Aorta (tissue), 5 donors: ENCODE measurements at regions not wholly inside any gene's neighbourhood (a gene's known extent, or its start where the extent isn't known, plus 50 kb on each side); places are given as distances from the start of the nearest gene placed in this dataset.
"Not testable (repeated sequence)": the region's sequence is repeated elsewhere in the genome, so short reads cannot be mapped to it uniquely, and the experiment has no call there.

Source experiments
- ATAC-seq: fragments of 200-7000 bp; cut with Tn5 transposase; one replicate; pipeline ENCODE4 v1.9.1; 2022; ENCODE audit warnings: moderate library complexity; ENCODE audit not compliant: low FRiP score
- DNase-seq, 2 donors: peaks; one replicate each; pipeline ENCODE4 v3.0.0-alpha.2; 2020
- H3K27ac ChIP-seq, 2 donors: one replicate each; pipeline ENCODE4 v1.5.1; 2013; ENCODE audit warnings: low read length in 2 of 2, mild to moderate bottlenecking in 2 of 2, moderate library complexity in 2 of 2, control low read depth in 1 of 2, inconsistent platforms in 1 of 2, low read depth in 1 of 2
- H3K27me3 ChIP-seq, 2 donors: one replicate each; pipeline ENCODE4 v1.6.1; 2013; ENCODE audit warnings: control low read depth in 1 of 2, low read length in 1 of 2, mild to moderate bottlenecking in 1 of 2, moderate library complexity in 1 of 2; ENCODE audit not compliant: insufficient read depth in 2 of 2, control insufficient read depth in 1 of 2
- H3K36me3 ChIP-seq, 2 donors: one replicate each; pipeline ENCODE4 v1.6.1; 2013; ENCODE audit warnings: control low read depth in 1 of 2, low read length in 1 of 2, mild to moderate bottlenecking in 1 of 2; ENCODE audit not compliant: insufficient read depth in 2 of 2, control insufficient read depth in 1 of 2
- H3K4me1 ChIP-seq, 2 donors: one replicate each; pipeline ENCODE4 v1.6.1; 2013; ENCODE audit warnings: low read length in 2 of 2, control low read depth in 1 of 2, mild to moderate bottlenecking in 1 of 2, moderate library complexity in 1 of 2; ENCODE audit not compliant: insufficient read depth in 2 of 2, control insufficient read depth in 1 of 2
- H3K4me3 ChIP-seq, 2 donors: one replicate each; pipeline ENCODE4 v1.5.1; 2013; ENCODE audit warnings: low read length in 2 of 2, control low read depth in 1 of 2, mild to moderate bottlenecking in 1 of 2
- H3K9me3 ChIP-seq: one replicate; pipeline ENCODE4 v1.6.1; 2013; ENCODE audit warnings: mild to moderate bottlenecking, low read length; ENCODE audit not compliant: control insufficient read depth
- WGBS, 2 donors: extraction: QIAGEN DNeasy Blood & Tissue Kit; methylation state at CpG; one replicate each; pipeline ENCODE4 v1.1.7; 2013; 5-methylcytosine and 5-hydroxymethylcytosine counted together
- intact Hi-C, 2 donors: fragments of 100-400 bp; cut with DNase I; formaldehyde crosslinking; loops; one replicate each; pipeline versions ENCODE4 v1.14.2 to v1.15.0; 2022
- donor health status: healthy with polysubstance abuse.
- donor health status: Bipolar disorder and iron deficiency.
- donor health status: DM: no; HTN: no; CAD: no.
- donor health status: DM: no; HTN: no; CAD: no.
- donor health status: DM: yes; HTN: yes; CAD: no.

DNA sequence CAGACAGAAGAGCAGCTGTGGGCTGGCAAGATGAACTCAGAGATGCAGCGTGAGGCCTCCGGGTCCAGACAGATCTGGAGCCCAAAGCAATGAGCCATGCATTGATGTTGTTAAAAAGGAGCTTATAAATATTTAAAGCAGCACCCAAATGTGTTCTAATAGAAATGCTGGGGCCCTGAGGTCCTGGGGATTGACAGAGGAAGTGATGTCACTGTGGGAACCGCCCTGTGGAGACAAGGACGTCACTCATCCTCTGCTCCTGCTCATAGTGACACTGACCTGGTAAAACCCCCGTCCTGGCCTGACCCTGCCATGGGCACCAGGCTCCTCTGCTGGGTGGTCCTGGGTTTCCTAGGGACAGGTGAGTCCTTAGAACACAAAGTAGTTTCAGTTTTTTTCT is 197.0 kb upstream of the PRSS58 start:
- Histone ChIP-seq H3K4me3 (no peak overlapping the region), H3K9me3 (no peaks in the 10 kb centered on the region), H3K4me1 (no peaks in the 10 kb centered on the region), H3K27ac (no peak overlapping the region), H3K27me3 (no peaks in the 10 kb centered on the region), H3K36me3 (no peaks in the 10 kb centered on the region)
- 75 to 80% methylated on average over 5 of the region's 5 CpGs for WGBS, 2 donors
- DNase-seq: no peak
- no peak for ATAC-seq
- intact Hi-C loops: no loop called here

DNA sequence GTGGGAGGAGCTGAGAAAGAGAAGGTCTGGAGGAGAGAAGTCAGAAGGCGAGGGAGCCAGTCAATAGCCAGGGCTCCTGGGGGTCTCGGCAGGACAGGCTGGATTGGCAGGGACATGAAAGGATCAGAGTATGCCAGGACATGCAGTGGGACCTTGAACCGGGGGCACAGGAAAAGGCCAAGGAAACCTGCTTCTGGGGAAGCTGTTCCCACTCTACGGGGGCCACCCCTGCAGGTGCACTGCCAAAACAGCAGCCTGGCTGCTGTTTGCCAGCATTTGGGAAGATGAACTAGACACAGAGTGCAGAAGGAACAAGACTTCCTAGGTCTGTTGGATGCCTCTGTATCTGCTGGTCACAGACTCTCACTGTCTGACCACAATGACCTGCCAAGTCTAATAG is 194.9 kb upstream of the PRSS58 start:
- intact Hi-C loops: no loop called here
- Histone ChIP-seq H3K36me3 (no peaks in the 10 kb centered on the region), H3K27me3 (no peaks in the 10 kb centered on the region), H3K9me3 (no peaks in the 10 kb centered on the region), H3K4me1 (no peaks in the 10 kb centered on the region), H3K27ac (no peak overlapping the region), H3K4me3 (no peak overlapping the region)
- DNase-seq: no peak
- 75 to 81% methylated on average over 4 of the region's 4 CpGs for WGBS, 2 donors
- ATAC-seq: no peak

DNA sequence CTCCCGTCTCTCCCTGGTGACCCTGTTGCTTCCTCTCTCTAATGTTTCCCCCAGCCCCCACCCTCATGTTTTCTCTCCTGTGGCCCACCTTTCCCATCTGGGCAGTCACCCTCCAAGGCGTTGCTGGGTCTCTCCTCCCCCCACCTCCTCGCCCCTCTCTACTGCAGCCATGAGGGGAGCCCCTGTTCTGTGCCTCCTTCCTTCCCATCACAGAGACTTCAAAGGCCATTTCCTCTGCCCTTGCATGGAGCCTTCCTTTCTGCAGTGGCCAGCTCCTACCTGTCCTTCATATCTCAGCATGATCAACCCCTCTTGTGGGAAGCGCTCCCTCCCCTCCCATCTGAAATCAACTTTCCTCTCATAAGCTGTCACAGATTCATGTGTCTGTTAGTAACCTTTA is 194.0 kb upstream of the PRSS58 start:
- Histone ChIP-seq H3K36me3 (no peaks in the 10 kb centered on the region), H3K27me3 (no peaks in the 10 kb centered on the region), H3K27ac (no peak overlapping the region), H3K4me3 (no peak overlapping the region), H3K4me1 (no peaks in the 10 kb centered on the region), H3K9me3 (no peaks in the 10 kb centered on the region)
- DNase-seq (no peak), ATAC-seq (no peak)
- intact Hi-C loops: no loop called here
- 69 to 75% methylated on average over 4 of the region's 4 CpGs for WGBS, 2 donors

DNA sequence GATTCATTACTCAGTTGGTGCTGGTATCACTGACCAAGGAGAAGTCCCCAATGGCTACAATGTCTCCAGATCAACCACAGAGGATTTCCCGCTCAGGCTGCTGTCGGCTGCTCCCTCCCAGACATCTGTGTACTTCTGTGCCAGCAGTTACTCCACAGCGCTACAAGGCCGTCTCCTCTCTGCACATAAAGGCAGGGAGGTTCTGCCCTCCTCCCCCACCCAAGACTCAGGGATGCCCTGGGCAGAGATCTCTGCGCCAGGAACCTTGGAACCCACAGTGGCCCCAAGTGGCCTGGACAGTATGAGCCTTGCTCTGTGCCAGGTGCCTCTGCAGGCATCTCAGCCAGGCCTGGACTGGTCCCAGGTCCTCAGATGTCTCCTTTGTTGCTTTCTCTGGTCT is 193.4 kb upstream of the PRSS58 start:
- H3K9me3 ChIP-seq: no peaks in the 10 kb centered on the region
- H3K27me3 ChIP-seq: no peaks in the 10 kb centered on the region
- WGBS, 2 donors: 82 to 87% methylated on average over 5 of the region's 5 CpGs
- DNase-seq (no peak), ATAC-seq (no peak)
- H3K4me1 ChIP-seq: no peaks in the 10 kb centered on the region
- H3K36me3 ChIP-seq: no peaks in the 10 kb centered on the region
- no peak overlapping the region for H3K27ac ChIP-seq
- no peak overlapping the region for H3K4me3 ChIP-seq
- intact Hi-C loops: no loop called here

DNA sequence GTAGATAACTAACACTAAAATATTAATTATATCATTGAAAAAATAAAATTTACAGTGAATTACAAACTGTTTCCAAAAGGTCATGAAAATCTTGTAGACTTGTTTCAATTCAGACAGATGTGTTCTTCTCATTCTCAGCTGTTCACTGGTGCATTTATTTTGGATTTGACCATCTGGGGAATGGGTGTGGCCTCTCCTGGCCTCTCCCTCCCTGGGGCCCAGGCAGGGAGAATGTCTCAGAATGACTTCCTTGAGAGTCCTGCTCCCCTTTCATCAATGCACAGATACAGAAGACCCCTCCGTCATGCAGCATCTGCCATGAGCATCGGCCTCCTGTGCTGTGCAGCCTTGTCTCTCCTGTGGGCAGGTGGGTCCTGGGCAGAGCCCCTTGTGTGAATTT is 192.8 kb upstream of the PRSS58 start:
- H3K9me3 ChIP-seq: no peaks in the 10 kb centered on the region
- ATAC-seq (no peak), DNase-seq (no peak)
- no peak overlapping the region for H3K4me3 ChIP-seq
- intact Hi-C loops: no loop called here
- no peaks in the 10 kb centered on the region for H3K4me1 ChIP-seq
- H3K36me3 ChIP-seq: no peaks in the 10 kb centered on the region
- H3K27ac ChIP-seq: no peak overlapping the region
- WGBS, 2 donors: 94 to 99% methylated on average over 2 of the region's 2 CpGs
- no peaks in the 10 kb centered on the region for H3K27me3 ChIP-seq

DNA sequence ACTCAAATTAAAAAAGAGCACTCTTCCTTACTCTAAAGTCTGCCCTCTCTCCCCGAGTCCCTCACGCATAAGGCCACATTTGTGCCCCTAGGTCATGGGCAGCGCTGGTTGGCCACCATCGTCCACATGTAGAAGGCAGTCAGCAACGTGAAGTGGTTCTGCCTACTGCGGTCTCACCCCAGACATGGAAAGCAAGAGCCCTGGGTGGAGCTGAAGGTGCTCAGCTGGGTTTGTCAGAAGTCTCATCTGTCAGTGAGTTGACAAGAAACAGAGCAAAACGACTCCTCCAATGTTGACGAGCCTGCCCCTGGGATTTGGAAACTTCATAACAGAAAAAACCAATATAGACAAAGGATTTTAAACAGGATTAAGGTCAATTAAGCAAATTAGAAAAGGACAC is 192.3 kb upstream of the PRSS58 start:
- no peak for ATAC-seq
- WGBS, 2 donors: 71 to 78% methylated on average over 8 of the region's 8 CpGs
- intact Hi-C loops: no loop called here
- no peaks in the 10 kb centered on the region for H3K36me3 ChIP-seq
- no peak for DNase-seq
- H3K4me3 ChIP-seq: no peak overlapping the region
- H3K9me3 ChIP-seq: no peaks in the 10 kb centered on the region
- no peaks in the 10 kb centered on the region for H3K27me3 ChIP-seq
- no peaks in the 10 kb centered on the region for H3K4me1 ChIP-seq
- no peak overlapping the region for H3K27ac ChIP-seq

DNA sequence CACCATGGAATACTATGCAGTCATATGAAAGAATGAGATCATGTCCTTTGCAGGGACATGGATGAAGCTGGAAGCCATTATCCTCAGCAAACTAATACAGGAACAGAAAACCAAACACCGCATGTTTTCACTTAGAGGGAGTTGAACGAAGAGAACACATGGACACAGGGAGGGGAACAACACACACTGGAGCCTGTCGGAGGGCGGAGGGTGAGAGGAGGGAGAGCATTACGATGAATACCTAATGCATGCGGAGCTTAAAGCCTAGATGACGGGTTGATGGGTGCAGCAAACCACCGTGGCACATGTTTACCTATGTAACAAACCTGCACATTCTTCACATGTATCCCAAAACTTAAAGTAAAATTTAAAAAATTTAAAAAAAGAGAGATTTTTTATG is 191.0 kb upstream of the PRSS58 start:
- H3K27me3 ChIP-seq, H3K9me3 ChIP-seq, H3K27ac ChIP-seq, intact Hi-C loops, ATAC-seq, H3K4me1 ChIP-seq, H3K36me3 ChIP-seq, H3K4me3 ChIP-seq, DNase-seq: not testable (repeated sequence)
- 74 to 82% methylated on average over 8 of the region's 8 CpGs for WGBS, 2 donors

DNA sequence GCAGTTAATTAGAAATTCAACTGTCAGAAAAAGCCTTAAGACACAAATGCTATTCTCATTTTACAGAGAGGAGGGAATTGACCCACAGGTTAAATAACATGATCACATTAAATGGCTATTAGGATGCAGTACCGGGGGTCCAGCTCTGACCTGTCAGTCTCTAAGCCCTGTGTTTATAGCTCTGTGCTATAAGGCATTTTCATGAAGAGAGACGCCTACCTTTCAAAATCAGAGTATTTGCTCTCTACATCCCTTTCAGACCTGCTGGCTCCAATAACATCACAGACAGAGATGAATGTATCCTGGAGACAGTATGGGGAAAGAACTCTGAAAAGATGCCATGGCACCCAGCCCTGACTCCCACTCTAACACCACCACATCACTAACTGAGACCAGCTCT is 189.9 kb upstream of the PRSS58 start:
- no peaks in the 10 kb centered on the region for H3K9me3 ChIP-seq
- ATAC-seq (no peak), DNase-seq (no peak)
- H3K27me3 ChIP-seq: no peaks in the 10 kb centered on the region
- intact Hi-C loops: no loop called here
- no peaks in the 10 kb centered on the region for H3K36me3 ChIP-seq
- H3K4me3 ChIP-seq: no peak overlapping the region
- H3K27ac ChIP-seq: no peak overlapping the region
- no peaks in the 10 kb centered on the region for H3K4me1 ChIP-seq
- 47 to 54% methylated on average over 2 of the region's 2 CpGs for WGBS, 2 donors

DNA sequence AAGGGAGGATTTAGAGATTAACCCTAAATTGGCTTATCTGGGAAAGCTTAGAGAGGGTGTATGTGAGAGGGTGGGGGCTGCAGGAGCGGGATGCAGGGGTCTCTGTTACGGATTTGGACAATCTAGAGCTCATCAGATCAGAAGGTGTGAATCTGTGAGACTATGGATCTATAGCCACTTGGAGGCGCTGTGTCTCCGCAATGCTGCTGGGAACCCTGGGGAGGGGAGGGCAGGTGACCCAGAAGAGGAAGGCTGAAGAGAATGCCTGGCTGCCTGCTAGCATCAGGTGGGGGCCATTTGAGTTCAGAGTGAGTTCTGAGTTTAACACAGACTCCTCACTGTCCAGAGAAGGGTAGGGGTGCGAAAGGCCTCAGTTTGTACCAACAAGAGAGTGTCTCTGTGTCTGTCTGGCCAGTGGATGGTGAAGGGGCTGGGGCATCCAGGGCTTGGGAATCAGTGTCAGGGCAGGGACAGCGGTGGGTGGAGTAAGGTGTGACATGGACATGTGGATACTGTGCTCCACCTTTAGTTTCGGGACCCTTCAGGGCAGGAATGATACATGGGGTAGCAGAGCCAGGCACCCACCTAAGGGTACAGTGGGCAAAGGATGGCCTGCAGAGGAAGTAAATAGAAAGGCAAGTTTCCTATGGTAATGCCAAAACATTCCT is 187.3 kb upstream of the PRSS58 start:
- Histone ChIP-seq H3K4me1 (no peaks in the 10 kb centered on the region), H3K27me3 (no peaks in the 10 kb centered on the region), H3K36me3 (no peaks in the 10 kb centered on the region), H3K9me3 (no peaks in the 10 kb centered on the region), H3K27ac (no peak overlapping the region), H3K4me3 (no peak overlapping the region)
- 65 to 67% methylated on average over 7 of the region's 7 CpGs for WGBS, 2 donors
- no peak for DNase-seq
- no peak for ATAC-seq
- intact Hi-C loops: no loop called here
